ENCODE measurements at regions not wholly inside any gene's neighbourhood (a gene's known extent, or its start where the extent isn't known, plus 50 kb on each side); places are given as distances from the start of the nearest gene placed in this dataset.

GRCh38 chr2:12163866-12164265 lies 417.4 kb downstream of the LPIN1 start:
- no peak for TF ChIP-seq CTCF (IDR thresholded peaks at IDR 0.05)
- no peak for TF ChIP-seq EZH2 (IDR thresholded peaks at IDR 0.05)
